Cardiac muscle cell (in vitro differentiated cells and primary cell): ENCODE measurements at regions not wholly inside any gene's neighbourhood (a gene's known extent, or its start where the extent isn't known, plus 50 kb on each side); places are given as distances from the start of the nearest gene placed in this dataset.

Experiments used
- DNase-seq, 2 donors: peaks; one replicate each; pipeline versions ENCODE4 v3.0.0 to v3.0.0-alpha.2; 2010 to 2017; ENCODE audit warnings: low read depth in 1 of 2, low spot score in 1 of 2
- H3K27ac ChIP-seq: fragments of 200-600 bp; sonication (generic); 2 replicates; pipeline ENCODE4 v1.5.1; 2016
- H3K27me3 ChIP-seq: fragments of 200-600 bp; sonication (generic); 2 replicates; pipeline ENCODE4 v1.6.0; 2016; ENCODE audit warnings: control low read depth
- H3K36me3 ChIP-seq: fragments of 200-600 bp; sonication (generic); 2 replicates; pipeline ENCODE4 v1.5.1; 2016; ENCODE audit warnings: control low read depth
- H3K4me1 ChIP-seq: fragments of 200-600 bp; sonication (generic); 2 replicates; pipeline ENCODE4 v1.8.1; 2017; ENCODE audit warnings: low read depth, mild to moderate bottlenecking, mixed run types
- H3K4me3 ChIP-seq: fragments of 200-600 bp; sonication (generic); 2 replicates; pipeline ENCODE4 v1.5.1; 2016; ENCODE audit warnings: mild to moderate bottlenecking
- H3K9me3 ChIP-seq: fragments of 200-600 bp; sonication (generic); 2 replicates; pipeline ENCODE4 v1.5.1; 2017; ENCODE audit warnings: low read depth, mild to moderate bottlenecking, control low read depth
- TF ChIP-seq, protein P1 (sequence below): IDR thresholded peaks from 2 replicates; pipeline ENCODE4 v1.5.1; 2012; ENCODE audit warnings: low read depth, mild to moderate bottlenecking, low read length

DNA sequence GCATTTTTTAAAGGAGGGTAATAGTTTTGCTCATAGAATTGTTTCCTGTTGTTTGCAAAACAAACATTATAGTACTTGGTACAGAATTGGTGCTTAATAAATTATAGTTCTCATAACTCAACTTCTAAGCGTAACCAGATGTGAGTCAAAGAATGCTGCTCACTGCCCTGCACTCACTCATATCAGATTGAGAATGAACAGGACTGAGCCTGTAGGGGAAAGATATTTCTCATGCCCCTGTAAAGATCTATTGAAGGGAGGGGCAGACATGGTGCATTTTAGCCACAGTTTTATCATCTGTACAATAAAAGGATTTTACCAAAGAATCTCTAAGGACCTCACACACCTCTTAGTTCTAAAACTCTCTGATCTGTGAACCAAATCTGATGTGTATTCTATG lies 358.5 kb downstream of the SEC16B start:
- H3K4me3 ChIP-seq = no peak overlapping the region
- H3K27me3 ChIP-seq = no peaks in the 10 kb centered on the region
- no peaks in the 10 kb centered on the region for H3K9me3 ChIP-seq
- TF ChIP-seq, protein P1, sequence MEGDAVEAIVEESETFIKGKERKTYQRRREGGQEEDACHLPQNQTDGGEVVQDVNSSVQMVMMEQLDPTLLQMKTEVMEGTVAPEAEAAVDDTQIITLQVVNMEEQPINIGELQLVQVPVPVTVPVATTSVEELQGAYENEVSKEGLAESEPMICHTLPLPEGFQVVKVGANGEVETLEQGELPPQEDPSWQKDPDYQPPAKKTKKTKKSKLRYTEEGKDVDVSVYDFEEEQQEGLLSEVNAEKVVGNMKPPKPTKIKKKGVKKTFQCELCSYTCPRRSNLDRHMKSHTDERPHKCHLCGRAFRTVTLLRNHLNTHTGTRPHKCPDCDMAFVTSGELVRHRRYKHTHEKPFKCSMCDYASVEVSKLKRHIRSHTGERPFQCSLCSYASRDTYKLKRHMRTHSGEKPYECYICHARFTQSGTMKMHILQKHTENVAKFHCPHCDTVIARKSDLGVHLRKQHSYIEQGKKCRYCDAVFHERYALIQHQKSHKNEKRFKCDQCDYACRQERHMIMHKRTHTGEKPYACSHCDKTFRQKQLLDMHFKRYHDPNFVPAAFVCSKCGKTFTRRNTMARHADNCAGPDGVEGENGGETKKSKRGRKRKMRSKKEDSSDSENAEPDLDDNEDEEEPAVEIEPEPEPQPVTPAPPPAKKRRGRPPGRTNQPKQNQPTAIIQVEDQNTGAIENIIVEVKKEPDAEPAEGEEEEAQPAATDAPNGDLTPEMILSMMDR = no peak
- DNase-seq = peak in 1 of 2 donors; percentile 19
- H3K4me1 ChIP-seq = no peaks in the 10 kb centered on the region
- H3K27ac ChIP-seq = no peak overlapping the region
- H3K36me3 ChIP-seq = no peaks in the 10 kb centered on the region

DNA sequence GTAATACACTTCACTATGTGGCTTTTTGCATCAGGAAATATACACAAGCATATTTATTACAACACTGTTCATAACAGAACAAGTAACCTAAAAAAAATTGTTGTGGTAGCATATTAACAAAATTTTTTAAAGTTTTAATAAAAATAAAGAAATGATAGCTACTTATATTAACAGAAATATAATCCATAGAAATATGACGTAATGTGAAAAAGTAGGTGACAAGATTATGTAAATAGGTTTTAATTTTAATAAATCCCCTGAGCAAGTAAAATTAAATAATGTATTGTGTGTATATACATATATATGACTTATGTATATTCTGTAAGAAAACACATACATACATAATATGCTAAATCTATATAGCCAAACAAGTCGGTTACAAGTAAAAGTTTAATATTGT lies 359.9 kb downstream of the SEC16B start:
- DNase-seq = no peak
- TF ChIP-seq, protein P1 = no peak

DNA sequence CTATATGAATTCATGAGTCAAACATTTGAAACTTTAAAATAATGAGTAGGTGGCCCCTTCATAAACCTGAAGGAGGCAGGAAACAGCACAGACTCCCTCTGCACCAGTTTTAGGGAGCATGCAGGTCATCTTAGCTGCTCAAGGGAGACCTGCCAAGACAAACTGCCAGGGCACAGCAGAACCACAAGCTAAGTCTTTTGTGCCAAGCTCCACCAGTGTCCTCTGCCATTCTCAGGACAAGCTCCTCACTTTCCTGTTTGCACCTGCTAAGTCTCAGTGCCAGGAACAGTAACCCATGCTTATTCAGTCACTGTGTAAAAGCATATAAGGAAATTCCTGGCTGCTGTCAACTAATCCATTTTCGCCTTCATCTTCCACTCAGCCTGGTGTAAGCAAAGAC lies 368.9 kb downstream of the SEC16B start:
- TF ChIP-seq, protein P1 = no peak
- DNase-seq = no peak
- Histone ChIP-seq H3K4me1 (no peaks in the 10 kb centered on the region), H3K27me3 (peaks cover 12% of the 10 kb centered on the region), H3K27ac (no peak overlapping the region), H3K4me3 (no peak overlapping the region), H3K9me3 (no peaks in the 10 kb centered on the region), H3K36me3 (no peaks in the 10 kb centered on the region)

More for the DNA sequence above, 359.9 kb downstream of the SEC16B start:
- Histone ChIP-seq H3K27ac (no peak overlapping the region), H3K27me3 (no peaks in the 10 kb centered on the region), H3K4me3 (no peak overlapping the region), H3K4me1 (no peaks in the 10 kb centered on the region), H3K36me3 (no peaks in the 10 kb centered on the region), H3K9me3 (no peaks in the 10 kb centered on the region)

DNA sequence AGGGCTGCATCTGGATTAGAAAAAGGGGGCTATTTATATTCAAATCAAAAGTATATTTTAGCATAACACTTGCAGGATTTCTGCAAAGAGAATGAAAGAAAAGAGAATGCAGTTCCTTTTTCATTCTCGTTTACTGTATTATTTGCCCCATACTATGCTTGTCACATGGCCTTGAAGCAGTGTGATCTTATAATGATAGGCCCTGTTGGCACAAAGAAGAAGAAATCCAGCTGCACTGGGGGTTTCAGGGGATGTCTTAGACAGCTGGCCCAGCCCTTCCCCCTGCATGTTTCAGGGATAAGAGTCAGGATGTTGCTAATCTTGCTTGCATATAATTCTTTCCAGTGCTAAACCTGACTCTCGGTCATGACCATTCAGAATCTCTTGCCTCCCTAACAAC lies 369.5 kb downstream of the SEC16B start:
- Histone ChIP-seq H3K4me3 (no peak overlapping the region), H3K27ac (no peak overlapping the region), H3K27me3 (peaks cover 12% of the 10 kb centered on the region), H3K9me3 (no peaks in the 10 kb centered on the region), H3K36me3 (no peaks in the 10 kb centered on the region), H3K4me1 (no peaks in the 10 kb centered on the region)
- TF ChIP-seq, protein P1 = no peak
- DNase-seq = no peak

DNA sequence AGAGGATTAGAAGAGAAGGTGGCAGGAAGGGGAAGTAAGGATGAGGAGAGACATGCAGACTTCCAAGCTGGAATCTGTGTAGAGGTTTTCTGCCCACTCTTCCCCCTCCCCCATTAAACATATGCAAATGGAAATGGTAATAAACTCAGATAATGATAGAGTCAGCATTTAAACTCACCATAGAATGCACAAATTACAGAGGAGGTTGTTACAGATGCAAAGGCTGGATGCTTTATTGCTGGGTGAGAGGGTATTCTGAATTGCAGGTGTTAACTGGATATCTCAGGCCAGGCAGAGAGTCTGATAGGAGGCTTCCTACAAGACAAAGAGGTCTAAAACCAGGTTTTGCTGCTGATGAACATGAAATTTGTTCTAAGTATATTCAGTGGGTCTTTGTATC lies 372.5 kb downstream of the SEC16B start:
- peaks cover 12% of the 10 kb centered on the region for H3K27me3 ChIP-seq
- no peaks in the 10 kb centered on the region for H3K36me3 ChIP-seq
- no peak overlapping the region for H3K27ac ChIP-seq
- no peaks in the 10 kb centered on the region for H3K9me3 ChIP-seq
- TF ChIP-seq, protein P1 = no peak
- no peaks in the 10 kb centered on the region for H3K4me1 ChIP-seq
- DNase-seq = no peak
- H3K4me3 ChIP-seq = no peak overlapping the region

DNA sequence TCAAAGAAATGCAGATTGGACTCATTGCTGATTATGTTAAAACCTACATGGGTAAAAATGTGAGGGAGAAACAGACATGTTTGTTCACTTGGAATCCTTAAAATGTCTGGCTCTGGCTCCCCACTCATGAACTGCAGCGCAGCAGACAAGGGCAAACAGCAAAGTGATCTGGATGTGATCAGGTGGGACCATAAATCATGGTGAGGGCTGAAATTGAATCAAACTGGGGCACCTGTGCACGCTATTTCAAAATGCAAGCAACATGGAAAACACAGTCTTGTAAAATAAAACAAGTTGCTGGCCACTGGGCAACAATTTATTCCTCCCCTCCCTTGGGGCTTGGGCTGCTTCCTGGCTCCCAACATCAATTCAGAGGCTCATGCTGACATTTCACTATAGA lies 373.4 kb downstream of the SEC16B start:
- H3K27ac ChIP-seq = no peak overlapping the region
- H3K4me3 ChIP-seq = no peak overlapping the region
- H3K4me1 ChIP-seq = no peaks in the 10 kb centered on the region
- DNase-seq = no peak
- no peaks in the 10 kb centered on the region for H3K36me3 ChIP-seq
- H3K27me3 ChIP-seq = peaks cover 12% of the 10 kb centered on the region
- TF ChIP-seq, protein P1 = no peak
- H3K9me3 ChIP-seq = no peaks in the 10 kb centered on the region
